ENCODE measurements at regions not wholly inside any gene's neighbourhood (a gene's known extent, or its start where the extent isn't known, plus 50 kb on each side); places are given as distances from the start of the nearest gene placed in this dataset.

- TF ChIP-seq TCF12 (IDR thresholded peaks at IDR 0.05; ENCODE audit: low read depth, low read length) (no peak), EGR1 (IDR thresholded peaks at IDR 0.05; ENCODE audit: borderline replicate concordance, low read depth, low read length) (no peak), SAP30 (IDR thresholded peaks at IDR 0.05; ENCODE audit: insufficient read depth, insufficient replicate concordance, low read length) (no peak), ATF2 (IDR thresholded peaks at IDR 0.05; ENCODE audit: low read length) (no peak)
Observed at GRCh38 chr13:103436057-103436654, 369.9 kb upstream of the SLC10A2 start (continued).
